NCI-H446 treated with DMSO at 0.1 percent for 48 hours (cell line): ENCODE measurements at regions not wholly inside any gene's neighbourhood (a gene's known extent, or its start where the extent isn't known, plus 50 kb on each side); places are given as distances from the start of the nearest gene placed in this dataset.

Experiments
- DNase-seq: peaks from one replicate; lab custom pipeline; 2025; lab: John Stamatoyannopoulos, UW

- no peak for DNase-seq
Observed at GRCh38 chr5:173830421-173830820, 57.7 kb upstream of the CPEB4 start.

- DNase-seq: no peak
Observed at GRCh38 chr5:173831196-173831914, 56.8 kb upstream of the CPEB4 start.

- DNase-seq: no peak
Observed at GRCh38 chr5:173832386-173832785, 55.8 kb upstream of the CPEB4 start.

- no peak for DNase-seq
Observed at GRCh38 chr5:173833196-173833985, 54.8 kb upstream of the CPEB4 start.

- no peak for DNase-seq
Observed at GRCh38 chr5:173834071-173834771, 53.9 kb upstream of the CPEB4 start.

- DNase-seq: no peak
Observed at GRCh38 chr5:173835131-173835530, 53.0 kb upstream of the CPEB4 start.

GRCh38 chr5:173835661-173836060 is 52.5 kb upstream of the CPEB4 start:
- no peak for DNase-seq

GRCh38 chr5:173837654-173838053 is 50.5 kb upstream of the CPEB4 start:
- DNase-seq: no peak
